H9 (cell line): ENCODE measurements at regions not wholly inside any gene's neighbourhood (a gene's known extent, or its start where the extent isn't known, plus 50 kb on each side); places are given as distances from the start of the nearest gene placed in this dataset.

Experiments used
- DNase-seq: peaks from one replicate; pipeline ENCODE4 v3.0.0-alpha.2; 2017
- H2AFZ ChIP-seq: one replicate; pipeline ENCODE4 v1.6.1; 2013; ENCODE audit warnings: mild to moderate bottlenecking, low read length, control low read depth, moderate library complexity
- H2AK5ac ChIP-seq: 2 replicates; pipeline ENCODE4 v1.6.1; 2013; ENCODE audit warnings: low read length, control low read depth, mixed read lengths; ENCODE audit not compliant: insufficient read length
- H2BK120ac ChIP-seq: one replicate; pipeline ENCODE4 v1.6.1; 2013; ENCODE audit warnings: low read depth, mild to moderate bottlenecking, low read length, control low read depth, inconsistent platforms; ENCODE audit not compliant: poor library complexity, severe bottlenecking
- H2BK12ac ChIP-seq: 2 replicates; pipeline ENCODE4 v1.6.1; 2013; ENCODE audit warnings: low read length, control low read depth, mixed read lengths, low read depth; ENCODE audit not compliant: insufficient read length
- H2BK15ac ChIP-seq: 2 replicates; pipeline ENCODE4 v1.6.1; 2013; ENCODE audit warnings: low read depth, low read length, control low read depth
- H2BK20ac ChIP-seq: one replicate; pipeline ENCODE4 v1.6.1; 2013; ENCODE audit warnings: low read depth, mild to moderate bottlenecking, low read length, control low read depth, inconsistent platforms; ENCODE audit not compliant: poor library complexity, severe bottlenecking
- H2BK5ac ChIP-seq: 2 replicates; pipeline ENCODE4 v1.6.1; 2013; ENCODE audit warnings: low read length, control low read depth, mixed read lengths; ENCODE audit not compliant: insufficient read length
- H3K14ac ChIP-seq: 2 replicates; pipeline ENCODE4 v1.6.1; 2013; ENCODE audit warnings: low read length, control low read depth; ENCODE audit not compliant: insufficient read depth
- H3K18ac ChIP-seq: 2 replicates; pipeline ENCODE4 v1.6.1; 2013; ENCODE audit warnings: low read depth, mild to moderate bottlenecking, mixed read lengths, low read length, control low read depth; ENCODE audit not compliant: insufficient read length
- H3K23ac ChIP-seq: 2 replicates; pipeline ENCODE4 v1.6.1; 2013; ENCODE audit warnings: low read length, control low read depth, mixed read lengths, low read depth; ENCODE audit not compliant: insufficient read length
- H3K23me2 ChIP-seq: 2 replicates; pipeline ENCODE4 v1.6.1; 2013; ENCODE audit warnings: low read depth, mild to moderate bottlenecking, mixed read lengths, low read length, control low read depth; ENCODE audit not compliant: insufficient read length, poor library complexity, severe bottlenecking
- H3K27ac ChIP-seq: 2 replicates; pipeline ENCODE4 v1.5.1; 2013; ENCODE audit warnings: low read length, control low read depth, mixed read lengths, low read depth; ENCODE audit not compliant: insufficient read length
- H3K27me3 ChIP-seq: 2 replicates; pipeline ENCODE4 v1.6.1; 2013; ENCODE audit warnings: low read length, control low read depth, inconsistent platforms; ENCODE audit not compliant: insufficient read depth
- H3K4ac ChIP-seq: 2 replicates; pipeline ENCODE4 v1.6.1; 2013; ENCODE audit warnings: low read depth, mild to moderate bottlenecking, control low read depth, inconsistent platforms, low read length, moderate library complexity
- H3K4me1 ChIP-seq: 2 replicates; pipeline ENCODE4 v1.6.1; 2013; ENCODE audit warnings: low read length, control low read depth, inconsistent platforms; ENCODE audit not compliant: insufficient read depth
- H3K4me2 ChIP-seq: 2 replicates; pipeline ENCODE4 v1.6.1; 2013; ENCODE audit warnings: low read length, control low read depth, mixed read lengths; ENCODE audit not compliant: insufficient read length, insufficient read depth
- H3K56ac ChIP-seq: 2 replicates; pipeline ENCODE4 v1.6.1; 2013; ENCODE audit warnings: low read depth, mild to moderate bottlenecking, mixed read lengths, low read length, control low read depth; ENCODE audit not compliant: insufficient read length
- H3K79me1 ChIP-seq: 2 replicates; pipeline ENCODE4 v1.6.1; 2013; ENCODE audit warnings: low read depth, mild to moderate bottlenecking, moderate library complexity, low read length, control low read depth, inconsistent platforms; ENCODE audit not compliant: insufficient read depth, poor library complexity, severe bottlenecking
- H3K79me2 ChIP-seq: 2 replicates; pipeline ENCODE4 v1.6.1; 2013; ENCODE audit warnings: low read length, control low read depth, inconsistent platforms; ENCODE audit not compliant: insufficient read depth
- H3K9ac ChIP-seq: 2 replicates; pipeline ENCODE4 v1.6.1; 2013; ENCODE audit warnings: low read length, control low read depth, mixed read lengths; ENCODE audit not compliant: insufficient read length; ENCODE audit errors: extremely low read depth
- H3K9me3 ChIP-seq: one replicate; pipeline ENCODE4 v1.6.1; 2013; ENCODE audit warnings: low read depth, low read length, inconsistent platforms; ENCODE audit not compliant: control insufficient read depth
- H3T11ph ChIP-seq: one replicate; pipeline ENCODE4 v1.6.1; 2013; ENCODE audit warnings: mild to moderate bottlenecking, low read length, control low read depth, inconsistent platforms
- H4K20me1 ChIP-seq: one replicate; pipeline ENCODE4 v1.6.1; 2013; ENCODE audit not compliant: control insufficient read depth, insufficient read length, insufficient read depth
- H4K5ac ChIP-seq: 2 replicates; pipeline ENCODE4 v1.6.1; 2013; ENCODE audit warnings: low read depth, mild to moderate bottlenecking, mixed read lengths, low read length, control low read depth; ENCODE audit not compliant: insufficient read length
- H4K8ac ChIP-seq: replicated peaks from 2 replicates; pipeline ENCODE4 v1.6.1; 2013; ENCODE audit warnings: low read length, control low read depth, mixed read lengths, low read depth; ENCODE audit not compliant: insufficient read length
- H4K91ac ChIP-seq: 2 replicates; pipeline ENCODE4 v1.6.1; 2013; ENCODE audit warnings: low read depth, mild to moderate bottlenecking, moderate library complexity, mixed read lengths, low read length, control low read depth; ENCODE audit not compliant: insufficient read length
- H3K27ac Mint-ChIP-seq, 3 experiments: 2 replicates in 2 of 3; 3 replicates in 1 of 3; pipeline ENCODE4 v1.8.0; 2020 to 2021; ENCODE audit warnings: mixed read lengths in 3 of 3, mild to moderate bottlenecking in 1 of 3, moderate library complexity in 1 of 3
- H3K27me3 Mint-ChIP-seq: 2 replicates; pipeline ENCODE4 v1.8.0; 2021; ENCODE audit warnings: low read depth, mild to moderate bottlenecking, moderate library complexity, mixed read lengths
- H3K36me3 Mint-ChIP-seq, 3 experiments: 2 replicates in 2 of 3; 3 replicates in 1 of 3; pipeline ENCODE4 v1.8.0; 2020 to 2021; ENCODE audit warnings: low read depth in 3 of 3, mixed read lengths in 3 of 3; ENCODE audit not compliant: insufficient read depth in 1 of 3
- H3K4me1 Mint-ChIP-seq, 2 experiments: 2 replicates each; pipeline ENCODE4 v1.8.0; 2020; ENCODE audit warnings: mixed read lengths in 2 of 2
- H3K4me3 Mint-ChIP-seq, 2 experiments: 2 replicates in 1 of 2; 3 replicates in 1 of 2; pipeline ENCODE4 v1.8.0; 2020 to 2021; ENCODE audit warnings: mild to moderate bottlenecking in 2 of 2, mixed read lengths in 2 of 2, moderate library complexity in 1 of 2
- H3K9me3 Mint-ChIP-seq, 2 experiments: 2 replicates in 1 of 2; 3 replicates in 1 of 2; pipeline ENCODE4 v1.8.0; 2020; ENCODE audit warnings: mild to moderate bottlenecking in 2 of 2, mixed read lengths in 2 of 2, moderate library complexity in 1 of 2
- TF ChIP-seq, protein P1 (sequence below): fragments of 200-600 bp; sonication (generic); conservative IDR thresholded peaks from 3 replicates; pipeline ENCODE4 v1.8.0; 2021; ENCODE audit warnings: antibody characterized with exemption, mild to moderate bottlenecking

DNA sequence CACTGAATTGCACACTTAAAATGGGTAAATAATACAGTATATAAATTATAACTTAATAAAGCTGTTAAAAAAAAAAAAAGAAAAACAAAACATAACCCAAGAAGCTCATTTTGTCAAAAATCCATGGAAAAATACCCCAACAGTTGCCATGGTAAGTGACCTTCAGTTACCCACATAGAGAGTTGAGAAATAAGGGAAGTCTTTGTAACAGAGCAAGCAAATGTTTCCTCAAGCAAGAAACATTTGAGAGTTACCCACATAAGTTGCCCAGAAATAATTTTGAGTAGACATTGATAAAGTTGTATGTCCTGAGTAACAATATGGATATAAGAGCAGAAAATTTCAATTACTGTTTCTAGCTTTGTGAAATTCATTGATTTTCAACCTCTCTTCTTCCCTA, 227.4 kb downstream of the CCDC59 start:
- Histone ChIP-seq H3K56ac (no peak overlapping the region), H2AK5ac (no peak overlapping the region), H2AFZ (no peak overlapping the region), H3K4me1 (no peaks in the 10 kb centered on the region), H3K9me3 (no peaks in the 10 kb centered on the region), H3K27me3 (no peaks in the 10 kb centered on the region), H4K5ac (no peak overlapping the region), H3K14ac (no peak overlapping the region), H3K4ac (no peak overlapping the region), H2BK20ac (no peak overlapping the region), H3K23me2 (no peaks in the 10 kb centered on the region), H3K9ac (no peak overlapping the region), H3K18ac (no peak overlapping the region), H4K91ac (no peak overlapping the region), H3T11ph (no peak overlapping the region), H2BK15ac (no peak overlapping the region), H2BK120ac (no peak overlapping the region), H3K27ac (no peak overlapping the region), H4K8ac (no peak overlapping the region), H2BK5ac (no peak overlapping the region), H3K4me2 (no peak overlapping the region), H3K79me2 (no peaks in the 10 kb centered on the region), H2BK12ac (no peak overlapping the region), H4K20me1 (no peaks in the 10 kb centered on the region), H3K23ac (no peak overlapping the region), H3K79me1 (no peaks in the 10 kb centered on the region)
- H3K4me3 Mint-ChIP-seq, result no peak overlapping the region
- no peak for DNase-seq
- H3K9me3 Mint-ChIP-seq, result no peaks in the 10 kb centered on the region
- H3K27ac Mint-ChIP-seq, result no peak overlapping the region
- TF ChIP-seq, protein P1, sequence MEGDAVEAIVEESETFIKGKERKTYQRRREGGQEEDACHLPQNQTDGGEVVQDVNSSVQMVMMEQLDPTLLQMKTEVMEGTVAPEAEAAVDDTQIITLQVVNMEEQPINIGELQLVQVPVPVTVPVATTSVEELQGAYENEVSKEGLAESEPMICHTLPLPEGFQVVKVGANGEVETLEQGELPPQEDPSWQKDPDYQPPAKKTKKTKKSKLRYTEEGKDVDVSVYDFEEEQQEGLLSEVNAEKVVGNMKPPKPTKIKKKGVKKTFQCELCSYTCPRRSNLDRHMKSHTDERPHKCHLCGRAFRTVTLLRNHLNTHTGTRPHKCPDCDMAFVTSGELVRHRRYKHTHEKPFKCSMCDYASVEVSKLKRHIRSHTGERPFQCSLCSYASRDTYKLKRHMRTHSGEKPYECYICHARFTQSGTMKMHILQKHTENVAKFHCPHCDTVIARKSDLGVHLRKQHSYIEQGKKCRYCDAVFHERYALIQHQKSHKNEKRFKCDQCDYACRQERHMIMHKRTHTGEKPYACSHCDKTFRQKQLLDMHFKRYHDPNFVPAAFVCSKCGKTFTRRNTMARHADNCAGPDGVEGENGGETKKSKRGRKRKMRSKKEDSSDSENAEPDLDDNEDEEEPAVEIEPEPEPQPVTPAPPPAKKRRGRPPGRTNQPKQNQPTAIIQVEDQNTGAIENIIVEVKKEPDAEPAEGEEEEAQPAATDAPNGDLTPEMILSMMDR, result no peak
- no peaks in the 10 kb centered on the region for H3K27me3 Mint-ChIP-seq
- H3K36me3 Mint-ChIP-seq, result no peaks in the 10 kb centered on the region
- no peaks in the 10 kb centered on the region for H3K4me1 Mint-ChIP-seq
